ENCODE measurements at regions not wholly inside any gene's neighbourhood (a gene's known extent, or its start where the extent isn't known, plus 50 kb on each side); places are given as distances from the start of the nearest gene placed in this dataset.

- TF ChIP-seq CTCF (IDR thresholded peaks at IDR 0.05) (no peak), EP300 (IDR thresholded peaks at IDR 0.05) (no peak)
These were observed 288.6 kb downstream of the AACS start for GRCh38 chr12:125353871-125354270.

Measured in stomach (tissue), 4 donors.